HEK293 (cell line): ENCODE measurements at regions not wholly inside any gene's neighbourhood (a gene's known extent, or its start where the extent isn't known, plus 50 kb on each side); places are given as distances from the start of the nearest gene placed in this dataset.

Experiments
- KLF10 ChIP-seq: fragments of 450-650 bp; IDR thresholded peaks from 2 replicates; pipeline ENCODE4 v1.5.1; 2018; ENCODE audit warnings: missing biosample characterization, mild to moderate bottlenecking, missing genetic modification characterization
- PRDM10 ChIP-seq: fragments of 450-650 bp; formaldehyde crosslinking; IDR thresholded peaks from 2 replicates; pipeline ENCODE4 v1.5.1; 2016; ENCODE audit warnings: missing biosample characterization, missing genetic modification characterization
- REPIN1 ChIP-seq: fragments of 450-650 bp; formaldehyde crosslinking; IDR thresholded peaks from 2 replicates; pipeline ENCODE4 v1.5.1; 2017; ENCODE audit warnings: missing biosample characterization, missing genetic modification characterization, low read depth
- YY1 ChIP-seq: fragments of 450-650 bp; formaldehyde crosslinking; IDR thresholded peaks from 2 replicates; pipeline ENCODE4 v1.5.1; 2018; ENCODE audit warnings: missing biosample characterization, missing genetic modification characterization

GRCh38 chr20:20847814-20848213 is 135.4 kb upstream of the RALGAPA2 start:
- TF ChIP-seq YY1 (no peak), REPIN1 (no peak), KLF10 (tag by site-specific recombination) (no peak), PRDM10 (tag by site-specific recombination) (no peak)
